ENCODE measurements at regions not wholly inside any gene's neighbourhood (a gene's known extent, or its start where the extent isn't known, plus 50 kb on each side); places are given as distances from the start of the nearest gene placed in this dataset.
A peak's percentile ranks its signal among the peaks of the same experiment; 100 is the strongest.

DNA sequence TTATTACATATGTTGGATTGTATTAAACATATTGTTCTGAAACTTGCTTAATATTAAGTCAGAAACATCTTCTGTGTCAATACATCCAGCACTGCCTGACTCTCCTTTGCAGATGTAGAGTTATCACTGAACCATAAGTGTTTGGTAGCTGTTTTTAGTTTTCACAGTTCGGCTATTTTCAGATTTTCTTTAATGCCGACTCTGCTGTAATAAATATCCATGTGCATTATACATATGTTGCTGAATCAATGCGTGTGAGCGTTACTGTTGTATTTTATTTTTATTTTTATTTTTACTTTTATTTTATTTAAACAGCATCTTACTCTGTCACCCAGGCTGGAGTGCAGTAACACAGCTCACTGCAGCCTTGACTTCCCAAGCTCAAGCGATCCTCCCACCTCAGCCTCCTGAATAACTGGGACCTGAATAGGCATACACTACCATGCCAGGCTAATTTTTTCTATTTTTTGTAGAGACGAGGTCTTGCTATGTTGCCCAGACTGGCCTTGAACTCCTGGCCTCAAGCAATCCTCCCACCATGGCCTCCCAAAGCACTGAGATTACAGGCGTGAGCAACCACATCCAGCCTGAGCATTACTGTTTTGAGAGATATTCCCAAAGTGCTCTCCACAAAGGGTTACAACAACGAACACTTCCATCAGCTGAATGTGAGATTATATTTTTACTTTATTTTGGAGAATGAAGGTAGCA, 50.7 kb upstream of the NOCT start:
- no peak for TF ChIP-seq CTCF (conservative IDR thresholded peaks at IDR 0.05; ENCODE audit: low read depth, low read length)
- H3K4me3 ChIP-seq (ENCODE audit: low read depth, low read length) = no peak overlapping the region
- no peak for DNase-seq (ENCODE audit: low read depth)

- TF ChIP-seq CTCF (conservative IDR thresholded peaks at IDR 0.05; ENCODE audit: low read depth, low read length) = no peak
- no peak overlapping the region for H3K4me3 ChIP-seq (ENCODE audit: low read depth, low read length)
- no peak for DNase-seq (ENCODE audit: low read depth)
These were observed 52.2 kb upstream of the NOCT start for GRCh38 chr4:138963412-138963811.

- no peak for TF ChIP-seq CTCF (conservative IDR thresholded peaks at IDR 0.05; ENCODE audit: low read depth, low read length)
- H3K4me3 ChIP-seq (ENCODE audit: low read depth, low read length) = no peak overlapping the region
- peak; percentile 74 for DNase-seq (ENCODE audit: low read depth)
These were observed 53.9 kb upstream of the NOCT start for GRCh38 chr4:138961664-138962063.

DNA sequence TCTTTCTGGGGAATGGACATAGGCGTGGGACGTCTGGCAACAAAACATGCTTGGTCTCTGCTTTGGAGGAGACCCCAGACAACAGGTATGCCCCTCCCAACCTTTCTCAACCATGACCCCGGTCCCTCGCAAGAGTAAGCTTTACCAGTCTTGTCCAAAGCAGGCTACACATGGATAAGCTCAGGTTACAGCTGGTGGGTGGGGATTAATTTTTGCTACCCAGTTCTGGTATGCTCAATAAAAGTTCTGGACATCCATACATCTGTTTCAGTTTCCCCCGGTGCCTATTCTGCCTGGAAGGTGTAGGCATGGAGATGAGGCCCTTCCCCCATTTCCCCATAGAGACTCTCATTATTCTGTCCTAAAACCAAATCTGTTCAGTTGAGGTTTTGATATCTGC, 54.5 kb upstream of the NOCT start:
- DNase-seq (ENCODE audit: low read depth) = no peak
- TF ChIP-seq CTCF (conservative IDR thresholded peaks at IDR 0.05; ENCODE audit: low read depth, low read length) = no peak
- no peak overlapping the region for H3K4me3 ChIP-seq (ENCODE audit: low read depth, low read length)

- no peak for TF ChIP-seq CTCF (conservative IDR thresholded peaks at IDR 0.05; ENCODE audit: low read depth, low read length)
- no peak for DNase-seq (ENCODE audit: low read depth)
- no peak overlapping the region for H3K4me3 ChIP-seq (ENCODE audit: low read depth, low read length)
These were observed 55.3 kb upstream of the NOCT start for GRCh38 chr4:138960175-138960710.

DNA sequence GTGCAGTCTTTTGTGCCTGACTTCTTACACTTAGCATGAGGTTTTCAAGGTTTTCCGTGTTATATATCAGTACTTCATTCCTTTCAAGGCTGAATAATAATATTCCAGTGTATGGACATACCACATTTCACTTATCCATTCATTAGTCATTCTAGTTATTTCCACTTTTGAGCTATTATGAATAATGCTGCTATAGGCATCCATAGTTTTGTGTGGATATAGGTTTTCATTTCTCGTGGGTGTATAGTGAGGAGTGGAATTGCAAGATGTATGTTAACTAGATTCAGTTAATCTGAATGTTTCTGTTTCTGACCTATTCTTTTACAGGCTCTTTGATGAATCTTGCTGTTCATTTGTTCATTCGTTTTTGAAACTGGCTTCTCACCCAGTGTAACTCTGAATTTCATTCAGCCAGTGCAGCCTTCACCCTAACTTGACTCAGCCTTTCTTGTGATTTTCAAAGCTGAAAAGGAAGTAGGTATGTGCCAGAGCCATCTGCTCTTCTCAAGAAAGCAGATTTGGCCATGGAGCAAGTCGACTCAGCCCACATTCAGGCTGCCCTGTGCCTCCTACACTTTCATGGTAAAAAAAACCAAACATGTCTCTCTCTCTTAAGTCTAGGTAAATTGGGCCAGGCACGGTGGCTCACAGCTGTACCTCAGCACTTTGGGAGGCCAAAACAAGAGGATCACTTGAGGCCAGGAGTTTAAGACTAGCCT, 56.3 kb upstream of the NOCT start:
- H3K4me3 ChIP-seq (ENCODE audit: low read depth, low read length) = no peak overlapping the region
- no peak for DNase-seq (ENCODE audit: low read depth)
- TF ChIP-seq CTCF (conservative IDR thresholded peaks at IDR 0.05; ENCODE audit: low read depth, low read length) = no peak

Measured in choroid plexus epithelial cell (primary cell).